Type B pancreatic cell (in vitro differentiated cells): ENCODE measurements at regions not wholly inside any gene's neighbourhood (a gene's known extent, or its start where the extent isn't known, plus 50 kb on each side); places are given as distances from the start of the nearest gene placed in this dataset.
A peak's percentile ranks its signal among the peaks of the same experiment; 100 is the strongest.

Experiments
- DNase-seq: peaks from one replicate; pipeline ENCODE4 v3.0.0; 2021; ENCODE audit warnings: mixed read lengths; ENCODE audit not compliant: unreplicated experiment; ENCODE audit errors: extremely low spot score
- H3K27ac Mint-ChIP-seq: 2 replicates; pipeline ENCODE4 v1.8.0; 2021; ENCODE audit warnings: mild to moderate bottlenecking, mixed read lengths
- H3K27me3 Mint-ChIP-seq: 2 replicates; pipeline ENCODE4 v1.8.0; 2021; ENCODE audit warnings: mixed read lengths
- H3K36me3 Mint-ChIP-seq: 2 replicates; pipeline ENCODE4 v1.8.0; 2021; ENCODE audit warnings: mixed read lengths
- H3K4me1 Mint-ChIP-seq: one replicate; pipeline ENCODE4 v1.8.0; 2021; ENCODE audit warnings: mixed read lengths; ENCODE audit not compliant: unreplicated experiment
- H3K4me3 Mint-ChIP-seq: 2 replicates; pipeline ENCODE4 v1.8.0; 2021; ENCODE audit warnings: mild to moderate bottlenecking, mixed read lengths
- H3K9me3 Mint-ChIP-seq: 2 replicates; pipeline ENCODE4 v1.8.0; 2021; ENCODE audit warnings: mixed read lengths
- CTCF ChIP-seq: fragments of 200-600 bp; sonication (generic); conservative IDR thresholded peaks from 2 replicates; pipeline ENCODE4 v1.5.0; 2021; ENCODE audit warnings: antibody characterized with exemption, mild to moderate bottlenecking

GRCh38 chr5:112014783-112015395, 257.9 kb upstream of the NREP start:
- no peaks in the 10 kb centered on the region for H3K27me3 Mint-ChIP-seq
- no peak overlapping the region for H3K27ac Mint-ChIP-seq
- no peaks in the 10 kb centered on the region for H3K9me3 Mint-ChIP-seq
- no peaks in the 10 kb centered on the region for H3K36me3 Mint-ChIP-seq
- no peak for DNase-seq
- H3K4me1 Mint-ChIP-seq = peaks cover 5% of the 10 kb centered on the region
- no peak overlapping the region for H3K4me3 Mint-ChIP-seq
- TF ChIP-seq CTCF = no peak

- H3K27ac Mint-ChIP-seq = no peak overlapping the region
- no peak for TF ChIP-seq CTCF
Observed at GRCh38 chr5:112013660-112014059, 256.7 kb upstream of the NREP start.

GRCh38 chr5:112012104-112012503, 255.1 kb upstream of the NREP start:
- no peak for TF ChIP-seq CTCF
- DNase-seq = no peak
- H3K36me3 Mint-ChIP-seq = no peaks in the 10 kb centered on the region
- peaks cover 5% of the 10 kb centered on the region for H3K4me1 Mint-ChIP-seq
- no peaks in the 10 kb centered on the region for H3K9me3 Mint-ChIP-seq
- no peaks in the 10 kb centered on the region for H3K27me3 Mint-ChIP-seq
- no peak overlapping the region for H3K4me3 Mint-ChIP-seq
- H3K27ac Mint-ChIP-seq = peak overlapping the region; percentile 0

More at GRCh38 chr5:112013660-112014059, 256.7 kb upstream of the NREP start:
- Mint-ChIP-seq H3K9me3 (no peaks in the 10 kb centered on the region), H3K4me1 (peaks cover 5% of the 10 kb centered on the region), H3K27me3 (no peaks in the 10 kb centered on the region), H3K36me3 (no peaks in the 10 kb centered on the region), H3K4me3 (no peak overlapping the region)
- DNase-seq = no peak

GRCh38 chr5:112010475-112010874, 253.5 kb upstream of the NREP start:
- no peak for DNase-seq
- H3K4me1 Mint-ChIP-seq = peaks cover 7% of the 10 kb centered on the region
- no peaks in the 10 kb centered on the region for H3K9me3 Mint-ChIP-seq
- H3K27me3 Mint-ChIP-seq = no peaks in the 10 kb centered on the region
- H3K27ac Mint-ChIP-seq = no peak overlapping the region
- TF ChIP-seq CTCF = no peak
- H3K36me3 Mint-ChIP-seq = no peaks in the 10 kb centered on the region
- no peak overlapping the region for H3K4me3 Mint-ChIP-seq

- no peaks in the 10 kb centered on the region for H3K36me3 Mint-ChIP-seq
- H3K4me3 Mint-ChIP-seq = no peak overlapping the region
- TF ChIP-seq CTCF = no peak
- no peak for DNase-seq
- no peaks in the 10 kb centered on the region for H3K9me3 Mint-ChIP-seq
- no peak overlapping the region for H3K27ac Mint-ChIP-seq
- H3K4me1 Mint-ChIP-seq = peaks cover 8% of the 10 kb centered on the region
- no peaks in the 10 kb centered on the region for H3K27me3 Mint-ChIP-seq
Observed at GRCh38 chr5:112006721-112007120, 249.7 kb upstream of the NREP start.

- Mint-ChIP-seq H3K27ac (no peak overlapping the region), H3K9me3 (no peaks in the 10 kb centered on the region), H3K36me3 (no peaks in the 10 kb centered on the region), H3K27me3 (no peaks in the 10 kb centered on the region), H3K4me3 (no peak overlapping the region), H3K4me1 (peaks cover 6% of the 10 kb centered on the region)
- TF ChIP-seq CTCF = no peak
- no peak for DNase-seq
Observed at GRCh38 chr5:112005623-112005930, 248.6 kb upstream of the NREP start.
